HCT116 (cell line): ENCODE measurements at regions not wholly inside any gene's neighbourhood (a gene's known extent, or its start where the extent isn't known, plus 50 kb on each side); places are given as distances from the start of the nearest gene placed in this dataset.

Experiments used
- ATAC-seq: fragments of 200-7000 bp; cut with Tn5 transposase; 2 replicates; pipeline ENCODE4 v1.9.1; 2020; ENCODE audit warnings: mild to moderate bottlenecking, moderate library complexity
- BruUV-seq: library from RNA; stranded (reverse); fragments of 400-500 nt; replicated peaks from 2 replicates; lab custom pipeline; 2021; lab: Mats Ljungman, UMichigan
- CTCF ChIA-PET: fragments of 300-600 bp; sonication (Branson Sonifier 250); formaldehyde crosslinking; loops from one replicate; lab custom pipeline; 2021; ENCODE audit warnings: antibody characterized with exemption; lab: Charles Lee
- POLR2A ChIA-PET: fragments of 300-600, 350-600 bp; sonication (Branson Sonifier 250); formaldehyde crosslinking; loops from one replicate; lab custom pipeline; 2021; ENCODE audit warnings: antibody characterized with exemption; lab: Charles Lee
- RAD21 ChIA-PET, 2 experiments: fragments of 300-600 bp; sonication (Branson Sonifier 250); formaldehyde crosslinking; loops; one replicate each; lab custom pipeline; 2023; ENCODE audit warnings: low total read pairs in 2 of 2; ENCODE audit not compliant: uncharacterized antibody in 2 of 2, unreplicated experiment in 2 of 2, low non-redundant PET in 1 of 2; lab: Charles Lee
- DNase-seq: peaks from one replicate; pipeline ENCODE4 v3.0.0-alpha.2; 2010; ENCODE audit warnings: low read depth, low spot score
- H2AFZ ChIP-seq: fragments of 200-600 bp; shearing (Covaris generic), sonication (generic); 2 replicates; pipeline ENCODE4 v1.6.1; 2017; ENCODE audit warnings: low read depth, mixed run types, mixed read lengths, antibody characterized with exemption, low read length; ENCODE audit not compliant: poor library complexity, severe bottlenecking
- H3K27ac ChIP-seq: 2 replicates; pipeline ENCODE4 v1.5.1; 2012; ENCODE audit warnings: low read depth, low read length
- H3K27me3 ChIP-seq: fragments of 200-600 bp; sonication (generic); 2 replicates; pipeline ENCODE4 v1.6.1; 2016; ENCODE audit warnings: mixed run types, low read length, mixed read lengths; ENCODE audit not compliant: insufficient read depth
- H3K36me3 ChIP-seq, 2 experiments: fragments of 200-500 bp in 1 of 2; fragments of 200-600 bp in 1 of 2; sonication (Bioruptor generic) in 1 of 2; sonication (generic) in 1 of 2; 2 replicates each; pipeline versions ENCODE4 v1.5.1 to v1.6.1; 2014 to 2016; ENCODE audit warnings: low read length in 2 of 2, inconsistent platforms in 1 of 2, mixed read lengths in 1 of 2, mixed run types in 1 of 2; ENCODE audit not compliant: insufficient read depth in 2 of 2, control insufficient read depth in 1 of 2
- H3K4me1 ChIP-seq, 2 experiments: fragments of 200-600 bp in 1 of 2; sonication (generic) in 1 of 2; 2 replicates each; pipeline versions ENCODE4 v1.5.1 to v1.6.1; 2012 to 2017; ENCODE audit warnings: low read length in 2 of 2, inconsistent platforms in 1 of 2, mild to moderate bottlenecking in 1 of 2, mixed read lengths in 1 of 2, mixed run types in 1 of 2, moderate library complexity in 1 of 2; ENCODE audit not compliant: insufficient read depth in 2 of 2, control insufficient read depth in 1 of 2
- H3K4me2 ChIP-seq: fragments of 200-600 bp; sonication (generic); 2 replicates; pipeline ENCODE4 v1.6.1; 2017; ENCODE audit warnings: mixed run types, low read length, mixed read lengths
- H3K4me3 ChIP-seq, 2 experiments: fragments of 200-600 bp in 1 of 2; sonication (generic) in 1 of 2; replicated peaks in 1 of 2; 2 replicates each; pipeline ENCODE4 v1.5.1; 2011 to 2016; ENCODE audit warnings: low read length in 2 of 2, control low read depth in 1 of 2, low read depth in 1 of 2, mild to moderate bottlenecking in 1 of 2, mixed read lengths in 1 of 2, mixed run types in 1 of 2
- H3K79me2 ChIP-seq: fragments of 200-600 bp; sonication (generic); 2 replicates; pipeline ENCODE4 v1.6.1; 2017; ENCODE audit warnings: mild to moderate bottlenecking, mixed run types, low read length, moderate library complexity, mixed read lengths; ENCODE audit not compliant: insufficient read depth
- H3K9ac ChIP-seq: fragments of 200-600 bp; sonication (generic); 2 replicates; pipeline ENCODE4 v1.6.1; 2016; ENCODE audit warnings: low read length, mixed read lengths
- H3K9me2 ChIP-seq: fragments of 200-600 bp; sonication (generic), shearing (Covaris generic); 2 replicates; pipeline ENCODE4 v1.6.1; 2017; ENCODE audit warnings: mixed run types, mild to moderate bottlenecking, moderate library complexity; ENCODE audit not compliant: insufficient read depth
- H3K9me3 ChIP-seq, 2 experiments: fragments of 200-500 bp in 1 of 2; fragments of 200-600 bp in 1 of 2; sonication (Bioruptor generic) in 1 of 2; sonication (generic) in 1 of 2; 2 replicates each; pipeline ENCODE4 v1.6.1; 2014 to 2017; ENCODE audit warnings: low read length in 2 of 2, mixed read lengths in 2 of 2, inconsistent platforms in 1 of 2, low read depth in 1 of 2, mild to moderate bottlenecking in 1 of 2, mixed run types in 1 of 2, moderate library complexity in 1 of 2; ENCODE audit not compliant: control insufficient read depth in 1 of 2, insufficient read depth in 1 of 2
- H4K20me1 ChIP-seq: fragments of 200-600 bp; sonication (generic), shearing (Covaris generic); 2 replicates; pipeline ENCODE4 v1.6.1; 2017; ENCODE audit warnings: mixed run types, mild to moderate bottlenecking, moderate library complexity; ENCODE audit not compliant: insufficient read depth
- CBX3 ChIP-seq: IDR thresholded peaks from 2 replicates; pipeline ENCODE4 v1.6.1; 2012; ENCODE audit warnings: low read depth
- CEBPB ChIP-seq: IDR thresholded peaks from 2 replicates; pipeline ENCODE4 v1.6.1; 2012; ENCODE audit warnings: low read depth
- CTCF ChIP-seq, 3 experiments: fragments of 200-600 bp in 1 of 3; sonication (generic) in 1 of 3; IDR thresholded peaks in 2 of 3; conservative IDR thresholded peaks in 1 of 3; 2 replicates each; pipeline ENCODE4 v1.5.1; 2012 to 2017; ENCODE audit warnings: low read depth in 2 of 3, low read length in 2 of 3, antibody characterized with exemption in 1 of 3, borderline replicate concordance in 1 of 3, control low read depth in 1 of 3, mild to moderate bottlenecking in 1 of 3, mixed read lengths in 1 of 3, mixed run types in 1 of 3, moderate library complexity in 1 of 3; ENCODE audit not compliant: insufficient read depth in 1 of 3
- ELF1 ChIP-seq: IDR thresholded peaks from 2 replicates; pipeline ENCODE4 v1.6.1; 2012; ENCODE audit warnings: low read depth, borderline replicate concordance
- EZH2 ChIP-seq: fragments of 200-600 bp; sonication (generic); IDR thresholded peaks from 2 replicates; pipeline ENCODE4 v1.6.1; 2017; ENCODE audit warnings: antibody characterized with exemption, mixed run types
- EZH2phosphoT487 ChIP-seq: fragments of 200-600 bp; IDR thresholded peaks from 2 replicates; pipeline ENCODE4 v1.6.1; 2018; ENCODE audit warnings: antibody characterized with exemption, borderline replicate concordance
- FOSL1 ChIP-seq: IDR thresholded peaks from 2 replicates; pipeline ENCODE4 v1.6.1; 2012; ENCODE audit warnings: low read depth
- JUND ChIP-seq: IDR thresholded peaks from 2 replicates; pipeline ENCODE4 v1.6.1; 2012
- MAX ChIP-seq: IDR thresholded peaks from 2 replicates; pipeline ENCODE4 v1.6.1; 2012
- POLR2A ChIP-seq: IDR thresholded peaks from 2 replicates; pipeline ENCODE4 v1.7.0; 2011; ENCODE audit warnings: borderline replicate concordance; ENCODE audit not compliant: insufficient read depth, insufficient read length; ENCODE audit errors: extremely low read depth
- POLR2AphosphoS5 ChIP-seq: IDR thresholded peaks from 2 replicates; pipeline ENCODE4 v1.6.1; 2011; ENCODE audit warnings: mild to moderate bottlenecking, low read depth, low read length, moderate library complexity
- RAD21 ChIP-seq: IDR thresholded peaks from 2 replicates; pipeline ENCODE4 v1.6.1; 2012; ENCODE audit warnings: low read depth, mild to moderate bottlenecking
- REST ChIP-seq: IDR thresholded peaks from 2 replicates; pipeline ENCODE4 v1.6.1; 2012; ENCODE audit warnings: low read depth
- SIN3A ChIP-seq: IDR thresholded peaks from 2 replicates; pipeline ENCODE4 v1.6.1; 2012; ENCODE audit warnings: low read depth
- YY1 ChIP-seq: IDR thresholded peaks from 2 replicates; pipeline ENCODE4 v1.6.1; 2011; ENCODE audit warnings: low read length, low read depth, moderate library complexity, mild to moderate bottlenecking; ENCODE audit not compliant: insufficient replicate concordance; ENCODE audit errors: extremely low read depth
- ZBTB33 ChIP-seq: IDR thresholded peaks from 2 replicates; pipeline ENCODE4 v1.6.1; 2011; ENCODE audit warnings: mild to moderate bottlenecking, low read length, moderate library complexity; ENCODE audit not compliant: insufficient replicate concordance; ENCODE audit errors: extremely low read depth
- ZFX ChIP-seq: fragments of 450-650 bp; IDR thresholded peaks from 2 replicates; pipeline ENCODE4 v1.6.1; 2017
- intact Hi-C: fragments of 100-400 bp; cut with micrococcal nuclease; formaldehyde crosslinking; loops from 2 replicates; pipeline ENCODE4 v1.10.0; 2022

- TF ChIP-seq EZH2phosphoT487 (no peak), EZH2 (no peak), REST (no peak)
These were observed 233.1 kb upstream of the RASA1 start (continued) for GRCh38 chr5:87034557-87034956.

- ATAC-seq (no peak), DNase-seq (no peak)
- H2AFZ ChIP-seq = no peak overlapping the region
- CTCF ChIA-PET = interaction anchor here (1.0 kb wide), 1 partner anchor 358 kb away, joined by 4 read pairs; no protein-coding TSS in a partner anchor
- POLR2A ChIA-PET = no interaction called here
- intact Hi-C loops = no loop called here
- H3K4me2 ChIP-seq = no peak overlapping the region
- no peak overlapping the region for H3K27ac ChIP-seq
- H3K36me3 ChIP-seq = no peaks in the 10 kb centered on the region
- BruUV-seq = no TSS peak
- H3K9me2 ChIP-seq = no peaks in the 10 kb centered on the region; the same call in 1 of the 2 replicates
- H3K9ac ChIP-seq = no peak overlapping the region
- no peaks in the 10 kb centered on the region for H3K9me3 ChIP-seq
- H4K20me1 ChIP-seq = no peaks in the 10 kb centered on the region
- no peak overlapping the region for H3K4me3 ChIP-seq
- no peaks in the 10 kb centered on the region for H3K27me3 ChIP-seq
- H3K4me1 ChIP-seq = no peaks in the 10 kb centered on the region
- RAD21 ChIA-PET = no interaction called here
- H3K79me2 ChIP-seq = no peaks in the 10 kb centered on the region
- TF ChIP-seq SIN3A (no peak), JUND (no peak), YY1 (no peak), POLR2AphosphoS5 (no peak), ELF1 (no peak), EZH2phosphoT487 (no peak), RAD21 (no peak), ZBTB33 (no peak), CBX3 (no peak), CEBPB (no peak), ZFX (no peak), POLR2A (no peak), MAX (no peak), FOSL1 (no peak), CTCF (IDR thresholded peaks at IDR 0.05 in 2 of 3, conservative IDR thresholded peaks at IDR 0.05 in 1 of 3; ENCODE audit: borderline replicate concordance in 1 of 3, insufficient read depth in 1 of 3, low read depth in 2 of 3, low read length in 2 of 3) (no peak)
These were observed 225.1 kb upstream of the RASA1 start for GRCh38 chr5:87042554-87042953.
